ENCODE measurements at regions not wholly inside any gene's neighbourhood (a gene's known extent, or its start where the extent isn't known, plus 50 kb on each side); places are given as distances from the start of the nearest gene placed in this dataset.

- TF ChIP-seq EP300 (IDR thresholded peaks at IDR 0.05) = no peak
- TF ChIP-seq CTCF (IDR thresholded peaks at IDR 0.05) = no peak
- TF ChIP-seq POLR2A (IDR thresholded peaks at IDR 0.05) = no peak
These were observed 100.3 kb downstream of the SNX19 start for GRCh38 chr11:130815956-130816355.

Data from ovary (tissue), 3 donors.